HG03439 (cell line): ENCODE measurements at regions not wholly inside any gene's neighbourhood (a gene's known extent, or its start where the extent isn't known, plus 50 kb on each side); places are given as distances from the start of the nearest gene placed in this dataset.
"Not testable (repeated sequence)": the region's sequence is repeated elsewhere in the genome, so short reads cannot be mapped to it uniquely, and the experiment has no call there.

Source experiments
- ATAC-seq: cut with Tn5 transposase; IDR thresholded peaks from one replicate; pipeline ENCODE4 v1.9.1; 2021; ENCODE audit warnings: mild to moderate bottlenecking, moderate library complexity; ENCODE audit not compliant: unreplicated experiment

DNA sequence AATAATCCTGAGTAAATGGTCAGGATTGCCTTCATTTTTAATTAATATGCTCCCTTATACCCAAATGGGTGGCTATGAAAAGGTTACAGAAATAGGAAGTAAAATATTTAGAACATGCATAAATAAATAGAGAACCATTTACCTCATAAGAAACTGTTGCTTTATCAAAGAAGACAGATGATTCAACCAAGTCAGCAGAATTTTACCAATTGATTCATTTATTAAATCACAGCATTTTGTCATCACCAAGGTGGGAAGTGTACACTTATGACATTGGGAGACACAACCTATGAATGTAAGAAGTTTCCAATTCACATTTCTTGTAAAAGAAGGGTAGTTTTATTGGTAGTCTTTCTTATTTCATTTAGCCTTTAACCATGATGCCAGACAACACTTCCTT lies 870.3 kb upstream of the CHORDC1 start:
- ATAC-seq, result no peak

GRCh38 chr11:91091563-91091962 lies 868.7 kb upstream of the CHORDC1 start:
- ATAC-seq, result no peak

DNA sequence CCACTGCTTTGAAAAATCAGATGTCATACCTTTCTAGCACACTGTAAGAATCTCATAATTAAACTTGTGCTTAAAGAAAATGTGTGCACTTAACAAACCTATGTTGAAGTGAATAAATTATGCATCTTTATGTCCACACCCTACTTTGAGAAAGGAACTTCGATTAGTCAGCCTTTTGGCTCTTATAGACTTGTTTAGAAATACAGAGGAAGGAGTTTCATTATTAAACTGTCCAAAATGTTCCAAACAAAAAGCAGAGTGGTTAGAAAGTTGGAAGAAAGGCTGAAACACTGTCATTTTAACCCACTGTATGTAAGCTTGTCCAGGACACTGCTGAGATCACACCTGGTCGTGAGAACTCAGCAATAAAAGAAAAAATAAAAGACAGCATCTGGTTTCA lies 863.2 kb upstream of the CHORDC1 start:
- ATAC-seq, result no peak

- no peak for ATAC-seq
These were observed 859.4 kb upstream of the CHORDC1 start for GRCh38 chr11:91082255-91082654.

DNA sequence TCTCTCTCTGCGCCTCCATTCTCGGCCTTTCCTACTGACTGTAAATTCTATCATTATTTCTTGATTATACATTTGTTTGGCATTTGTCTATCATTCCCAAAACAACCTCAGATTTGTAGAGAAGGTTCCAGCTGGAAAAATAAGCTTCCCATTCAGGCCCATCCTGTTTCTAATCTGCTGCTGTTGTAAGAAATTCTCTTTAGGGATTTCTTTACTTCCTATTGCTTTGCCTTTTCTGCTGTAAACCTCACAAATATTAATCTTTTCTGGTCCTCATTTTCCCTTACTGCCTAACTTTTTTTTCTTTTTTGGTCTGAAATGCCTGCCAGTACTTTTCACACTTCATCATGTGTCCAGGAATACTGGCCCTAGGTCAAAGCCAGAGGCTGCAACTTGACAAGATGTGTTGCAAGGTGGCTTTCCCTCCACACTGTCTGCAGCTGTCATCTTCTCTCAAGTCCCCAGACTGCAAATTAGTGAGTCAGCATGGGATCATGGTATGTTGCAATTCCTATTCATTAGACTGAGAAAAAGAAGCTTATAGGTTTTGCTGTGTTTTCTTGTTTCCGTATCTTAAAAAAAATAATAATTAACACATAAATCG lies 858.7 kb upstream of the CHORDC1 start:
- no peak for ATAC-seq

DNA sequence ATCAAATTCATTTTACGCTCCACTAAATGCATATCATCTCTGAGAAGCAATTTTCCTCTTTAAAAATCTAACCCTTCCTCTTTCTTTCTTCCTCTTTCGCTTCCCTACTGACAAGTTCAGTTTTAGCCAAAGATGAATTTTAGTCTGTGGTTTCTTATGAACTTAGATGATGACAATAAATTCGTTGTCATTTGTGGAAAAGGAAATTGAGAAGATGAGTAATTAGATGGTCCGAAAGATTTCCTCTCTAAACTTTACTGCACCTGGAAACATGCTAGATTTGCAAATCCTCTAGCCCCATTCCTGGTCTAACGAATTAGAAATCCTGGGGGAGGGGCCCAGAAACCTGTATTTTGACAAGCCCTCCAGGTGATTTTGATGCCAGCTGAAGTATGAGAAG lies 855.4 kb upstream of the CHORDC1 start:
- ATAC-seq, result no peak

DNA sequence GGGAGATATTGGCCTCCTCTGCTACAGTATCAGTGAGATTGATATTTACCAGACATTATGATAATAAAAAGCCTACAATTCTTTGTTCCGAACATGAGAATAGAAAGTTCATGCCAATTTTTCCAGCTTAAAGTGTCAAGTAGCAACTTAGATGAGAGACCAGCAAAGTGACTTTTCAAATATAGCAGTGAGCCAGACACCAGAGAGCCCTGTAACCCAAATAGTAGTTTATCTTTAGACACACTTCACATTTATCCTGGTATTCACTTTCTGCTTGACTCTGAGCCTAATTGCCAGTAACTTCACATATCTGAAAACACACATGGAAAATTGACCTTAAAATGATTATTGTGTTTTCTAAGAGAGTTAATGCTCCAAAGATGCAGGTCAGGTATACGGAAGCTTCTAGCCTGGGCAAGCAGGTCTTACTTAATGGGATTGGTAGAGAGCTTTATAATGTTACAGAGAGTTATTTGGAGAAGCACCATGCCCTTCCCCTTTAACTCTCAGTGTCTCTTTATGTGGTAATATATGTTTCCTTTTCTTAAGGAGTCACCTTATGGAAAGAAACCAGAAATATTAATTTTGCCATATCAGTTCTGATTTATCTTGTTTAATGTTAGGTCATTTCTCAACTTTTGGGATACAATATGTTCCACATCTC lies 852.3 kb upstream of the CHORDC1 start:
- no peak for ATAC-seq

- ATAC-seq, result no peak
These were observed 844.8 kb upstream of the CHORDC1 start for GRCh38 chr11:91067666-91068065.

- no peak for ATAC-seq
These were observed 843.7 kb upstream of the CHORDC1 start for GRCh38 chr11:91066456-91067047.

DNA sequence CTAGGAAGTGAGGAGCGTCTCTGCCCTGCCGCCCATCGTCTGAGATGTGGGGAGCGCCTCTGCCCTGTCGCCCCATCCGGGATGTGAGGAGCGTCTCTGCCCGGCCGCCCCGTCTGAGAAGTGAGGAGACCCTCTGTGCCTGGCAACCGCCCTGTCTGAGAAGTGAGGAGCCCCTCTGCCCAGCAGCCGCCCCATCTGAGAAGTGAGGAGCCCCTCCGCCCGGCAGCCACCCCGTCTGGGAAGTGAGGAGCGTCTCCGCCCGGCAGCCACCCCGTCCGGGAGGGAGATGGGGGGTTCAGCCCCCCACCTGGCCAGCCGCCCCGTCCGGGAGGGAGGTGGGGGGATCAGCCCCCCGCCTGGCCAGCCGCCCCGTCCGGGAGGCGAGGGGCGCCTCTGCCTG lies 840.5 kb upstream of the CHORDC1 start:
- ATAC-seq, result not testable (repeated sequence)

DNA sequence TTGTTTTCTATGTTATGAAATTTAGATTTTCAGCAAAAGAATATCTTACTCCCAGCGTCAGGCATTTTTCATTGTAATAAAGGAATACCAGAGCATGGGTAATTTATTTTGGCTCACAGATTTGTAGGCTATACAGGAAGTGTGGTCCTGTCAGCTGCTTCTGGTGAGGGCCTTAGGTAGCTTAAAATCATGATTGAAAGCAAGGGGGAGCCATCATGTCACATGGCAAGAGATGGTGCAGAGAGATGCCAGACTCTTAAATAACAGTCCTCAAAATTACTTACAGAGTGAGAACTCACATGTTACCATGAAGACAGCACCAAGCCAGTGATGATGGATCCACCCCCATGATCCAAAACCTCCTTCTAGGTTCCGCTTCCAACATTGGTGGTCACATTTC lies 825.0 kb upstream of the CHORDC1 start:
- no peak for ATAC-seq

GRCh38 chr11:91046261-91046660 lies 823.4 kb upstream of the CHORDC1 start:
- ATAC-seq, result no peak

GRCh38 chr11:91041626-91042025 lies 818.8 kb upstream of the CHORDC1 start:
- ATAC-seq, result no peak

DNA sequence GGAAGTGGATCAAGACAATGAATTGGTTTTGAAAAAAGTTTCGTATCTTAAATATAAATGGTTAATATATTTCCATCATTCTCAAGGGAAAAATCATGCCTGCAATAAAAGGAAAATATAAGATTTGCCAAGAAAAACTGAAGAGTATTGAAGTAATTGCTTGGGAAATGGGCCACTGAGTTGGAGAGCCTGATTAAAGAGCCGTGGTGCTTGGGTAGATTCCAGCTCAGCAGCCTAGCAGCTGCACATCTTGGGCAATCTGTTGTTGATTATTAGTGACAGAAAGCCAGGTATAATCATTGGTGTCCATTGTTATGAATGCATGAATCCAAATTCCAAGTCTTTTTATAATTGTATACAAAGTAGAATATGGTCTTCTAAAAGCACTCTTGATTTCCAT lies 800.9 kb upstream of the CHORDC1 start:
- no peak for ATAC-seq

- no peak for ATAC-seq
These were observed 788.7 kb upstream of the CHORDC1 start for GRCh38 chr11:91011503-91011902.

- no peak for ATAC-seq
These were observed 782.6 kb upstream of the CHORDC1 start for GRCh38 chr11:91005458-91005857.

- no peak for ATAC-seq
These were observed 774.4 kb upstream of the CHORDC1 start for GRCh38 chr11:90997241-90997640.

DNA sequence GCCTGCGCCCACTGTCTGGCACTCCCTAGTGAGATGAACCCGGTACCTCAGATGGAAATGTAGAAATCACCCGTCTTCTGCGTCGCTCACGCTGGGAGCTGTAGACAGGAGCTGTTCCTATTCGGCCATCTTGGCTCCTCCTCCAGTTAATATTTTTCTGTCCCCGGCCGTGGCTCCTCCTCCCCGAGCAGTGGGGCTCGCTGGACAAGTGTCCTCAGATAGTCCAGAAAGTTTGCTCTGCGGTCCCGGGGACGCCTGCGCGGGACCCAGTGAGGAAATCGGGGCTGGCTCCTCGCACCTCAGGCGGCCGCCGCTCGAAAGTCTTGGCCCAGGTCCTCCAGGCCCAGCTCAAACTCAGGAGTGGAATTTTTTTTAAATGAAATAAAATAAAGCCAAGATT lies 749.3 kb upstream of the CHORDC1 start:
- ATAC-seq, result not testable (repeated sequence)

DNA sequence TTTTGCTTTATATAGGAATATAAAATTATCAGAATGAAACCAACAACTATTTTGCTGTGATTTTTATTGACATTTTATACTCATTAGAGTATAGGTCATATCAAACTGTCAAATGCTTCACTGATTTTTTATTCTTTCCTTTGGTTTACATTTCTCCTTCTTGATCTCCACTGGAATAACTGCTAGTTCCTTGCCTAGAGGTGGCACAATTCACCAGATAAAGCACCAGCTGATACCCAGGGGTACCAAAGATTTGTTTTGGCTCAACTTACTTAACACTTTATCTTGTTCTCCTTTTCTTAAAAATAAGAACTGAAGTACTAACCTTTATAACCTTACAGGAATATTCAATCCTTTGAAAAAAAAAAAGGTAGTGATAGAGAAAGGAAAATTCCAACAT lies 725.1 kb upstream of the CHORDC1 start:
- ATAC-seq, result no peak

- no peak for ATAC-seq
These were observed 707.4 kb upstream of the CHORDC1 start for GRCh38 chr11:90930252-90930651.

GRCh38 chr11:90919332-90919731 lies 696.5 kb upstream of the CHORDC1 start:
- ATAC-seq, result no peak

GRCh38 chr11:90916706-90917105 lies 693.9 kb upstream of the CHORDC1 start:
- no peak for ATAC-seq
